UCSD-AML1 (cell line): ENCODE measurements at regions not wholly inside any gene's neighbourhood (a gene's known extent, or its start where the extent isn't known, plus 50 kb on each side); places are given as distances from the start of the nearest gene placed in this dataset.

Experiments used
- DNase-seq: peaks from one replicate; lab custom pipeline; 2025; ENCODE audit not compliant: unreplicated experiment; lab: John Stamatoyannopoulos, UW

GRCh38 chr4:85250852-85251251 lies 224.1 kb upstream of the ARHGAP24 start:
- DNase-seq, result no peak

GRCh38 chr4:85257817-85258370 lies 217.1 kb upstream of the ARHGAP24 start:
- DNase-seq, result no peak

GRCh38 chr4:85260064-85260463 lies 214.9 kb upstream of the ARHGAP24 start:
- DNase-seq, result no peak

- DNase-seq, result no peak
These were observed 209.7 kb upstream of the ARHGAP24 start for GRCh38 chr4:85265234-85265633.

GRCh38 chr4:85268188-85268587 lies 206.8 kb upstream of the ARHGAP24 start:
- DNase-seq, result no peak

- DNase-seq, result no peak
These were observed 206.0 kb upstream of the ARHGAP24 start for GRCh38 chr4:85268961-85269360.

- no peak for DNase-seq
These were observed 200.0 kb upstream of the ARHGAP24 start for GRCh38 chr4:85274955-85275354.

- no peak for DNase-seq
These were observed 194.0 kb upstream of the ARHGAP24 start for GRCh38 chr4:85280963-85281362.

- no peak for DNase-seq
These were observed 183.7 kb upstream of the ARHGAP24 start for GRCh38 chr4:85291226-85291625.

GRCh38 chr4:85298037-85298436 lies 176.9 kb upstream of the ARHGAP24 start:
- DNase-seq, result no peak

GRCh38 chr4:85302193-85302736 lies 172.7 kb upstream of the ARHGAP24 start:
- no peak for DNase-seq

- DNase-seq, result no peak
These were observed 172.2 kb upstream of the ARHGAP24 start for GRCh38 chr4:85302756-85303155.

- no peak for DNase-seq
These were observed 156.5 kb upstream of the ARHGAP24 start for GRCh38 chr4:85318415-85318814.

- DNase-seq, result no peak
These were observed 116.1 kb upstream of the ARHGAP24 start for GRCh38 chr4:85358831-85359230.

GRCh38 chr4:85362550-85362949 lies 112.4 kb upstream of the ARHGAP24 start:
- no peak for DNase-seq

- DNase-seq, result no peak
These were observed 107.1 kb upstream of the ARHGAP24 start for GRCh38 chr4:85367815-85368214.

- no peak for DNase-seq
These were observed 106.7 kb upstream of the ARHGAP24 start for GRCh38 chr4:85368240-85368639.

GRCh38 chr4:85368932-85369331 lies 106.0 kb upstream of the ARHGAP24 start:
- no peak for DNase-seq

GRCh38 chr4:85369703-85370380 lies 105.1 kb upstream of the ARHGAP24 start:
- no peak for DNase-seq

GRCh38 chr4:85370400-85371032 lies 104.4 kb upstream of the ARHGAP24 start:
- peak; percentile 15 for DNase-seq

GRCh38 chr4:85372966-85373365 lies 102.0 kb upstream of the ARHGAP24 start:
- no peak for DNase-seq

- DNase-seq, result no peak
These were observed 98.7 kb upstream of the ARHGAP24 start for GRCh38 chr4:85376285-85376684.
